Gastroesophageal sphincter (tissue), 2 donors: ENCODE measurements at regions not wholly inside any gene's neighbourhood (a gene's known extent, or its start where the extent isn't known, plus 50 kb on each side); places are given as distances from the start of the nearest gene placed in this dataset.

Source experiments
- EP300 ChIP-seq: sonication (generic); formaldehyde crosslinking; IDR thresholded peaks from one replicate; pipeline ENCODE4 v1.6.1; 2017; ENCODE audit warnings: antibody characterized with exemption, mild to moderate bottlenecking
- POLR2A ChIP-seq, 2 donors: fragments of 450-650 bp; IDR thresholded peaks; one replicate each; pipeline ENCODE4 v1.6.1; 2017; ENCODE audit warnings: antibody characterized with exemption in 2 of 2, mild to moderate bottlenecking in 2 of 2, moderate library complexity in 1 of 2

DNA sequence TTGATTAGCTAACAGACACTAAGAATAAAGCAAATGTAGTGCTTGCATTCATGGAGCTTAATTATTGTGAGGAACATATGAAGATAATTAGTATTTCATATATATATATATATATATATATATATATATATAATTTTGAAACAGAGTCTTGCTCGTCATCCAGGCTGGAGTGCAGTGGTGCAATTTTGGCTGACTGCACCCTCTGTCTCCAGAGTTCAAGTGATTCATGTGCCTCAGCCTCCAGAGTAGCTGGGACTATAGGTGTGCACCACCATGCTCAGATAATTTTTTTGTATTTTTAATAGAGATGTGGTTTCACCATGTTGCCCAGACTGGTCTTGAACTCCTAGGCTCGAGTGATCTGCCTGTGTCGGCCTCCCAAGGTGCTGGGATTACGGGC lies 1091.6 kb upstream of the TMEM132C start:
- TF ChIP-seq POLR2A (IDR thresholded peaks at IDR 0.05) = no peak
- TF ChIP-seq EP300 = no peak
